SK-N-SH treated with all-trans-retinoic acid at 6 μM for 48 hours (cell line): ENCODE measurements at regions not wholly inside any gene's neighbourhood (a gene's known extent, or its start where the extent isn't known, plus 50 kb on each side); places are given as distances from the start of the nearest gene placed in this dataset.
A peak's percentile ranks its signal among the peaks of the same experiment; 100 is the strongest.

Experiments used
- ATAC-seq: fragments of 200-7000 bp; cut with Tn5 transposase; 3 replicates; pipeline ENCODE4 v1.9.1; 2020; ENCODE audit warnings: mild to moderate bottlenecking, moderate library complexity
- ARNTL ChIP-seq: fragments of 450-650 bp; formaldehyde crosslinking; IDR thresholded peaks from 2 replicates; pipeline ENCODE4 v1.5.0; 2020; ENCODE audit warnings: low read depth, mild to moderate bottlenecking, moderate library complexity, borderline replicate concordance
- BACH2 ChIP-seq: fragments of 250-450 bp; sonication (Bioruptor Pico); IDR thresholded peaks from 2 replicates; pipeline ENCODE4 v1.9.0; 2021; ENCODE audit warnings: mild to moderate bottlenecking, borderline replicate concordance
- CSDC2 ChIP-seq: fragments of 250-450 bp; sonication (Bioruptor Pico); IDR thresholded peaks from 2 replicates; pipeline ENCODE4 v1.5.0; 2020; ENCODE audit warnings: mild to moderate bottlenecking, moderate library complexity
- ESRRG ChIP-seq: fragments of 250-450 bp; sonication (Bioruptor Pico); IDR thresholded peaks from 2 replicates; pipeline ENCODE4 v1.6.1; 2021; ENCODE audit warnings: mild to moderate bottlenecking
- GLIS3 ChIP-seq: fragments of 250-450 bp; sonication (Bioruptor Pico); IDR thresholded peaks from 2 replicates; pipeline ENCODE4 v1.5.0; 2020; ENCODE audit warnings: mild to moderate bottlenecking, moderate library complexity
- ISL1 ChIP-seq: fragments of 250-450 bp; sonication (Bioruptor Pico); IDR thresholded peaks from 2 replicates; pipeline ENCODE4 v2.1.2; 2022; ENCODE audit warnings: mild to moderate bottlenecking, moderate library complexity
- OSR1 ChIP-seq: fragments of 250-450 bp; sonication (Bioruptor Pico); IDR thresholded peaks from 2 replicates; pipeline ENCODE4 v1.8.0; 2022; ENCODE audit warnings: moderate library complexity, mild to moderate bottlenecking, inconsistent platforms
- PPARA ChIP-seq: fragments of 250-450 bp; sonication (Bioruptor Pico); IDR thresholded peaks from 2 replicates; pipeline ENCODE4 v1.5.0; 2020; ENCODE audit warnings: mild to moderate bottlenecking, borderline replicate concordance
- RARB ChIP-seq: fragments of 250-450 bp; sonication (Bioruptor Pico); IDR thresholded peaks from 2 replicates; pipeline ENCODE4 v1.8.0; 2021; ENCODE audit warnings: mild to moderate bottlenecking, moderate library complexity
- SNAI2 ChIP-seq: fragments of 250-450 bp; sonication (Bioruptor Pico); IDR thresholded peaks from 2 replicates; pipeline ENCODE4 v1.5.0; 2020; ENCODE audit warnings: mild to moderate bottlenecking, moderate library complexity
- TCF4 ChIP-seq: fragments of 250-450 bp; sonication (Bioruptor Pico); IDR thresholded peaks from 2 replicates; pipeline ENCODE4 v1.8.0; 2021; ENCODE audit warnings: mild to moderate bottlenecking, moderate library complexity, borderline replicate concordance
- TOX ChIP-seq: fragments of 250-450 bp; sonication (Bioruptor Pico); IDR thresholded peaks from 2 replicates; pipeline ENCODE4 v1.8.0; 2021; ENCODE audit warnings: mild to moderate bottlenecking, moderate library complexity, borderline replicate concordance
- ZC3H10 ChIP-seq: fragments of 250-450 bp; sonication (Bioruptor Pico); IDR thresholded peaks from 2 replicates; pipeline ENCODE4 v1.5.1; 2021; ENCODE audit warnings: mild to moderate bottlenecking, moderate library complexity
- ZFP30 ChIP-seq: fragments of 450-650 bp; formaldehyde crosslinking; IDR thresholded peaks from 2 replicates; pipeline ENCODE4 v1.5.0; 2022; ENCODE audit warnings: mild to moderate bottlenecking, moderate library complexity
- ZNF565 ChIP-seq: fragments of 450-650 bp; formaldehyde crosslinking; conservative IDR thresholded peaks from 2 replicates; pipeline ENCODE4 v1.5.0; 2020; ENCODE audit warnings: low read depth, mild to moderate bottlenecking, moderate library complexity
- ZNF70 ChIP-seq: fragments of 450-650 bp; formaldehyde crosslinking; IDR thresholded peaks from 2 replicates; pipeline ENCODE4 v1.5.0; 2020; ENCODE audit warnings: mild to moderate bottlenecking, moderate library complexity
- TF ChIP-seq, protein P1 (sequence below): fragments of 250-450 bp; sonication (Bioruptor Pico); IDR thresholded peaks from 2 replicates; pipeline ENCODE4 v1.8.0; 2020; ENCODE audit warnings: mild to moderate bottlenecking, moderate library complexity, borderline replicate concordance
- TF ChIP-seq, protein P2 (sequence below): fragments of 250-450 bp; sonication (Bioruptor Pico); IDR thresholded peaks from 2 replicates; pipeline ENCODE4 v1.5.1; 2021; ENCODE audit warnings: mild to moderate bottlenecking, moderate library complexity
- TF ChIP-seq, protein P3 (sequence below): fragments of 250-450 bp; sonication (Bioruptor Pico); IDR thresholded peaks from 2 replicates; pipeline ENCODE4 v1.5.0; 2020; ENCODE audit warnings: mild to moderate bottlenecking, moderate library complexity
- TF ChIP-seq, protein P4 (sequence below): fragments of 250-450 bp; sonication (Bioruptor Pico); IDR thresholded peaks from 2 replicates; pipeline ENCODE4 v1.8.0; 2021; ENCODE audit warnings: low read depth, mild to moderate bottlenecking, moderate library complexity, borderline replicate concordance
- TF ChIP-seq, protein P5 (sequence below): fragments of 250-450 bp; sonication (Bioruptor Pico); IDR thresholded peaks from 2 replicates; pipeline ENCODE4 v1.5.1; 2020; ENCODE audit warnings: low read depth, mild to moderate bottlenecking, moderate library complexity

GRCh38 chr20:53831228-53831627 lies 237.6 kb upstream of the ZNF217 start:
- TF ChIP-seq ZNF565 (CRISPR knock-in tag): no peak
- TF ChIP-seq TCF4: no peak
- TF ChIP-seq, protein P1, sequence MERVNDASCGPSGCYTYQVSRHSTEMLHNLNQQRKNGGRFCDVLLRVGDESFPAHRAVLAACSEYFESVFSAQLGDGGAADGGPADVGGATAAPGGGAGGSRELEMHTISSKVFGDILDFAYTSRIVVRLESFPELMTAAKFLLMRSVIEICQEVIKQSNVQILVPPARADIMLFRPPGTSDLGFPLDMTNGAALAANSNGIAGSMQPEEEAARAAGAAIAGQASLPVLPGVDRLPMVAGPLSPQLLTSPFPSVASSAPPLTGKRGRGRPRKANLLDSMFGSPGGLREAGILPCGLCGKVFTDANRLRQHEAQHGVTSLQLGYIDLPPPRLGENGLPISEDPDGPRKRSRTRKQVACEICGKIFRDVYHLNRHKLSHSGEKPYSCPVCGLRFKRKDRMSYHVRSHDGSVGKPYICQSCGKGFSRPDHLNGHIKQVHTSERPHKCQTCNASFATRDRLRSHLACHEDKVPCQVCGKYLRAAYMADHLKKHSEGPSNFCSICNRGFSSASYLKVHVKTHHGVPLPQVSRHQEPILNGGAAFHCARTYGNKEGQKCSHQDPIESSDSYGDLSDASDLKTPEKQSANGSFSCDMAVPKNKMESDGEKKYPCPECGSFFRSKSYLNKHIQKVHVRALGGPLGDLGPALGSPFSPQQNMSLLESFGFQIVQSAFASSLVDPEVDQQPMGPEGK (CRISPR knock-in tag): no peak
- no peak for TF ChIP-seq BACH2 (CRISPR knock-in tag)
- TF ChIP-seq, protein P2, sequence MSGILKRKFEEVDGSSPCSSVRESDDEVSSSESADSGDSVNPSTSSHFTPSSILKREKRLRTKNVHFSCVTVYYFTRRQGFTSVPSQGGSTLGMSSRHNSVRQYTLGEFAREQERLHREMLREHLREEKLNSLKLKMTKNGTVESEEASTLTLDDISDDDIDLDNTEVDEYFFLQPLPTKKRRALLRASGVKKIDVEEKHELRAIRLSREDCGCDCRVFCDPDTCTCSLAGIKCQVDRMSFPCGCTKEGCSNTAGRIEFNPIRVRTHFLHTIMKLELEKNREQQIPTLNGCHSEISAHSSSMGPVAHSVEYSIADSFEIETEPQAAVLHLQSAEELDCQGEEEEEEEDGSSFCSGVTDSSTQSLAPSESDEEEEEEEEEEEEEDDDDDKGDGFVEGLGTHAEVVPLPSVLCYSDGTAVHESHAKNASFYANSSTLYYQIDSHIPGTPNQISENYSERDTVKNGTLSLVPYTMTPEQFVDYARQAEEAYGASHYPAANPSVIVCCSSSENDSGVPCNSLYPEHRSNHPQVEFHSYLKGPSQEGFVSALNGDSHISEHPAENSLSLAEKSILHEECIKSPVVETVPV: no peak
- TF ChIP-seq OSR1 (CRISPR knock-in tag): no peak
- TF ChIP-seq, protein P3, sequence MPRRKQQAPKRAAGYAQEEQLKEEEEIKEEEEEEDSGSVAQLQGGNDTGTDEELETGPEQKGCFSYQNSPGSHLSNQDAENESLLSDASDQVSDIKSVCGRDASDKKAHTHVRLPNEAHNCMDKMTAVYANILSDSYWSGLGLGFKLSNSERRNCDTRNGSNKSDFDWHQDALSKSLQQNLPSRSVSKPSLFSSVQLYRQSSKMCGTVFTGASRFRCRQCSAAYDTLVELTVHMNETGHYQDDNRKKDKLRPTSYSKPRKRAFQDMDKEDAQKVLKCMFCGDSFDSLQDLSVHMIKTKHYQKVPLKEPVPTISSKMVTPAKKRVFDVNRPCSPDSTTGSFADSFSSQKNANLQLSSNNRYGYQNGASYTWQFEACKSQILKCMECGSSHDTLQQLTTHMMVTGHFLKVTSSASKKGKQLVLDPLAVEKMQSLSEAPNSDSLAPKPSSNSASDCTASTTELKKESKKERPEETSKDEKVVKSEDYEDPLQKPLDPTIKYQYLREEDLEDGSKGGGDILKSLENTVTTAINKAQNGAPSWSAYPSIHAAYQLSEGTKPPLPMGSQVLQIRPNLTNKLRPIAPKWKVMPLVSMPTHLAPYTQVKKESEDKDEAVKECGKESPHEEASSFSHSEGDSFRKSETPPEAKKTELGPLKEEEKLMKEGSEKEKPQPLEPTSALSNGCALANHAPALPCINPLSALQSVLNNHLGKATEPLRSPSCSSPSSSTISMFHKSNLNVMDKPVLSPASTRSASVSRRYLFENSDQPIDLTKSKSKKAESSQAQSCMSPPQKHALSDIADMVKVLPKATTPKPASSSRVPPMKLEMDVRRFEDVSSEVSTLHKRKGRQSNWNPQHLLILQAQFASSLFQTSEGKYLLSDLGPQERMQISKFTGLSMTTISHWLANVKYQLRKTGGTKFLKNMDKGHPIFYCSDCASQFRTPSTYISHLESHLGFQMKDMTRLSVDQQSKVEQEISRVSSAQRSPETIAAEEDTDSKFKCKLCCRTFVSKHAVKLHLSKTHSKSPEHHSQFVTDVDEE (CRISPR knock-in tag): no peak
- no peak for TF ChIP-seq CSDC2 (CRISPR knock-in tag)
- TF ChIP-seq, protein P4, sequence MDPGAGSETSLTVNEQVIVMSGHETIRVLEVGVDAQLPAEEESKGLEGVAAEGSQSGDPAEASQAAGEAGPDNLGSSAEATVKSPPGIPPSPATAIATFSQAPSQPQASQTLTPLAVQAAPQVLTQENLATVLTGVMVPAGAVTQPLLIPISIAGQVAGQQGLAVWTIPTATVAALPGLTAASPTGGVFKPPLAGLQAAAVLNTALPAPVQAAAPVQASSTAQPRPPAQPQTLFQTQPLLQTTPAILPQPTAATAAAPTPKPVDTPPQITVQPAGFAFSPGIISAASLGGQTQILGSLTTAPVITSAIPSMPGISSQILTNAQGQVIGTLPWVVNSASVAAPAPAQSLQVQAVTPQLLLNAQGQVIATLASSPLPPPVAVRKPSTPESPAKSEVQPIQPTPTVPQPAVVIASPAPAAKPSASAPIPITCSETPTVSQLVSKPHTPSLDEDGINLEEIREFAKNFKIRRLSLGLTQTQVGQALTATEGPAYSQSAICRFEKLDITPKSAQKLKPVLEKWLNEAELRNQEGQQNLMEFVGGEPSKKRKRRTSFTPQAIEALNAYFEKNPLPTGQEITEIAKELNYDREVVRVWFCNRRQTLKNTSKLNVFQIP (CRISPR knock-in tag): no peak
- no peak for TF ChIP-seq SNAI2 (CRISPR knock-in tag)
- TF ChIP-seq GLIS3 (CRISPR knock-in tag): no peak
- TF ChIP-seq ZFP30 (CRISPR knock-in tag): no peak
- TF ChIP-seq ZNF70 (CRISPR knock-in tag): no peak
- TF ChIP-seq, protein P5, sequence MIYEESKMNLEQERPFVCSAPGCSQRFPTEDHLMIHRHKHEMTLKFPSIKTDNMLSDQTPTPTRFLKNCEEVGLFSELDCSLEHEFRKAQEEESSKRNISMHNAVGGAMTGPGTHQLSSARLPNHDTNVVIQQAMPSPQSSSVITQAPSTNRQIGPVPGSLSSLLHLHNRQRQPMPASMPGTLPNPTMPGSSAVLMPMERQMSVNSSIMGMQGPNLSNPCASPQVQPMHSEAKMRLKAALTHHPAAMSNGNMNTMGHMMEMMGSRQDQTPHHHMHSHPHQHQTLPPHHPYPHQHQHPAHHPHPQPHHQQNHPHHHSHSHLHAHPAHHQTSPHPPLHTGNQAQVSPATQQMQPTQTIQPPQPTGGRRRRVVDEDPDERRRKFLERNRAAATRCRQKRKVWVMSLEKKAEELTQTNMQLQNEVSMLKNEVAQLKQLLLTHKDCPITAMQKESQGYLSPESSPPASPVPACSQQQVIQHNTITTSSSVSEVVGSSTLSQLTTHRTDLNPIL (CRISPR knock-in tag): no peak
- TF ChIP-seq TOX: no peak

DNA sequence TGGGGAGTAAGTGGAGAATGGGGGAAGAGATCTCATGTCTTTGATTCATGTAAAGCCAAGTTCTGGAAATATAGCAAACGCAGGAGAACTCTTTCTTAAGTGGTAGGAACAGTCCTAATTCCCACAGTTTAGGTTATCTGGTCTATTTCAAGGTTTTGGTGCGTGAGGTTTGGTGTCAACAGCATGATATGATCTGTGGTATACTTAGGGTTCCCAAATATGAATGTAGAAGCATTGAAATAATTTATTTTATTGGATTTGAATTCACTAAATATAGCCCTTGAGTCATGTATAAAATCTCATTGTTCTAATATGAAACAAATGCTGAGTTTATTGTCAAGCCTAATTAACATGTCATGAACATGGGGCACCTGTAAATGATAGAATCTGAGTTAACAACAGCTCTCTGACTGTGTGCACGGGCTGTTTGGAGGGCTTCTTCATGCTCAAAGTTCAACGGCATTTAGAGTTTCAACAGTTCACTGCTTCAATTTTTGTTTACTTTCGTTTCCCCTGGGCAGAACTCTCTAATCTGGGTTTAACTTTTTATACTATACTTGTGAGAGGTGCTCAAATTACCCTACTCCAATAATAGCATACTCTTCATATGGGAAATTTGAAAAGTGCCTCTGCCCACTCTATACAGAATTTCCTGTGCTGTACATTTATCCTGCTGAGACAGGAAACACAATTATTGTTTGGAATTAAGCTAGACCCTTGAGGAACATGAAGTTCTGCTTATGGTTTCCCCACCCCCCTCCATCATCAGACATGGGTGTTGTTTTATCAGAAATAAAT lies 236.3 kb upstream of the ZNF217 start:
- ATAC-seq: peak; percentile 46
- peak; percentile 79 for TF ChIP-seq ISL1
- peak; percentile 49 for TF ChIP-seq ZC3H10 (CRISPR knock-in tag)
- no peak for TF ChIP-seq BACH2 (CRISPR knock-in tag)
- no peak for TF ChIP-seq ESRRG (CRISPR knock-in tag)
- no peak for TF ChIP-seq ARNTL (CRISPR knock-in tag)
- TF ChIP-seq, protein P4 (CRISPR knock-in tag): no peak
- peak; percentile 24; the same call in 1 of the 2 replicates for TF ChIP-seq TOX
- TF ChIP-seq PPARA: no peak
- 0 out of 2 replicates have a peak, but pooled peaks have one; percentile 6 for TF ChIP-seq RARB (CRISPR knock-in tag)

More at GRCh38 chr20:53831228-53831627, 237.6 kb upstream of the ZNF217 start:
- no peak for ATAC-seq
